ENCODE measurements at regions not wholly inside any gene's neighbourhood (a gene's known extent, or its start where the extent isn't known, plus 50 kb on each side); places are given as distances from the start of the nearest gene placed in this dataset.

DNA sequence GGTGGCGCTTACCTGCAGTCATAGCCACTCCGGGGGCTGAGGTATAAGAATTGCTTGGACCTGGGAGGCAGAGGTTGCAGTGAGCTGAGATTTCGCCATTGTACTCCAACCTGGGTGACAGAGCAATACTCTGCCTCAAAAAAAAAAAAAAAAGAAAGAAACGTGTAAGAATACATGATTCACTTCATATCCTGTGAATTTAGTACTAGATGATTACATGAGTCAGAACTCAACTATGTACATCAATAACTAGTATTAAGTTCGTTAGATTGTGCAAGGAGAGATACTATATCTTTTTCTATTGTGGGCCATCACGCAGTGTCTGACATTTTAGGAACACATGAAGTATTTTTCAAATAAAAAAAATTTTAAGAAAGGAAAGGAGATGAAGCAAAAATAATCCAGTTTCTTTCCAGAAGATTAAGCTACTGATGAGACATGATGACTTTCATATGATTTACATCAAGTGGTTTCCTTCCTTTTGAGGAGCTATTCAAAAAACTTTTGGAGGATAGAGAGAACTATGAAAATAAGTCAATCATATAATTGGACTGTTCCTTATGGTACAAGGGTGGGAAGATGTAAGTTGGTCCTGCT, 64.7 kb upstream of the EXOC1L start:
- no peak overlapping the region for H2AFZ ChIP-seq (ENCODE audit: insufficient read depth, low read depth, low read length, poor library complexity, severe bottlenecking)
- WGBS (ENCODE audit: insufficient coverage): no CpG with 5 or more reads among the region's 6 CpGs

DNA sequence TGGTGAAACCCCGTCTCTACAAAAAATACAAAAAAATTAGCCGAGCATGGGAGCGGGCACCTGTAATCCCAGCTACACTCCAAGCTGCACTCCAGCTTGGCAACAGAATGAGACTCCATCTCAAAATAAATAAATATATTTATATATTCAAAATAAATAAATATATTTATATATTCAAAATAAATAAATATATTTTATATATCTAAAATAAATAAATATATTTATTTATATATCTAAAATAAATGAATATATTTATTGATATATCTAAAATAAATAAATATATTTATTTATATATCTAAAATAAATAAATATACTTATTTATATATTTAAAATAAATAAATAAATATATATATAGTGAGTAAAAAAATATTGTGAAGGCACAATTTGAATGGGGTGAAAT, 63.4 kb upstream of the EXOC1L start:
- H3K4me3 Mint-ChIP-seq: no peak overlapping the region
- Histone ChIP-seq H3K9me3 (replicated peaks in 1 of 2; ENCODE audit: control insufficient read depth in 1 of 2, insufficient read depth in 1 of 2, low read length in 2 of 2) (no peaks in the 10 kb centered on the region), H3K27ac (ENCODE audit: low read depth in 1 of 2, low read length in 2 of 2) (no peak overlapping the region), H2AFZ (ENCODE audit: insufficient read depth, low read depth, low read length, poor library complexity, severe bottlenecking) (no peak overlapping the region), H3K9ac (ENCODE audit: insufficient read depth, low read length, poor library complexity, severe bottlenecking) (no peak overlapping the region), H3K79me2 (ENCODE audit: insufficient read depth, low read length) (no peaks in the 10 kb centered on the region), H3K4me3 (replicated peaks in 1 of 3; ENCODE audit: low read depth in 2 of 3, low read length in 3 of 3) (no peak overlapping the region), H3K4me1 (ENCODE audit: control insufficient read depth in 1 of 2, insufficient read depth in 2 of 2, low read length in 2 of 2) (no peaks in the 10 kb centered on the region), H3K36me3 (replicated peaks in 1 of 2; ENCODE audit: control insufficient read depth in 1 of 2, insufficient read depth in 2 of 2, low read length in 2 of 2) (no peaks in the 10 kb centered on the region), H4K20me1 (ENCODE audit: insufficient read depth, low read length) (no peaks in the 10 kb centered on the region), H3K4me2 (replicated peaks; ENCODE audit: extremely low read depth, low read length, poor library complexity, severe bottlenecking) (no peak overlapping the region), H3K27me3 (ENCODE audit: control insufficient read depth in 2 of 2, insufficient read depth in 2 of 2, low read length in 2 of 2) (no peaks in the 10 kb centered on the region)
- no peaks in the 10 kb centered on the region for H3K36me3 Mint-ChIP-seq
- TF ChIP-seq, protein P1, sequence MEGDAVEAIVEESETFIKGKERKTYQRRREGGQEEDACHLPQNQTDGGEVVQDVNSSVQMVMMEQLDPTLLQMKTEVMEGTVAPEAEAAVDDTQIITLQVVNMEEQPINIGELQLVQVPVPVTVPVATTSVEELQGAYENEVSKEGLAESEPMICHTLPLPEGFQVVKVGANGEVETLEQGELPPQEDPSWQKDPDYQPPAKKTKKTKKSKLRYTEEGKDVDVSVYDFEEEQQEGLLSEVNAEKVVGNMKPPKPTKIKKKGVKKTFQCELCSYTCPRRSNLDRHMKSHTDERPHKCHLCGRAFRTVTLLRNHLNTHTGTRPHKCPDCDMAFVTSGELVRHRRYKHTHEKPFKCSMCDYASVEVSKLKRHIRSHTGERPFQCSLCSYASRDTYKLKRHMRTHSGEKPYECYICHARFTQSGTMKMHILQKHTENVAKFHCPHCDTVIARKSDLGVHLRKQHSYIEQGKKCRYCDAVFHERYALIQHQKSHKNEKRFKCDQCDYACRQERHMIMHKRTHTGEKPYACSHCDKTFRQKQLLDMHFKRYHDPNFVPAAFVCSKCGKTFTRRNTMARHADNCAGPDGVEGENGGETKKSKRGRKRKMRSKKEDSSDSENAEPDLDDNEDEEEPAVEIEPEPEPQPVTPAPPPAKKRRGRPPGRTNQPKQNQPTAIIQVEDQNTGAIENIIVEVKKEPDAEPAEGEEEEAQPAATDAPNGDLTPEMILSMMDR (IDR thresholded peaks at IDR 0.05): no peak
- H3K27ac Mint-ChIP-seq: no peak overlapping the region
- peaks cover 0 to 2% (median 0%) of the 10 kb centered on the region in 7 donors for H3K9me3 Mint-ChIP-seq
- intact Hi-C loops (cut with micrococcal nuclease): no loop called here
- H3K27me3 Mint-ChIP-seq (ENCODE audit: low read depth in 3 of 3): no peaks in the 10 kb centered on the region
- no peaks in the 10 kb centered on the region for H3K4me1 Mint-ChIP-seq
- WGBS (ENCODE audit: insufficient coverage): no CpG with 5 or more reads among the region's 3 CpGs
- DNase-seq: no peak

More for the DNA sequence above, 64.7 kb upstream of the EXOC1L start:
- Histone ChIP-seq H3K27me3 (ENCODE audit: control insufficient read depth in 2 of 2, insufficient read depth in 2 of 2, low read length in 2 of 2) (no peaks in the 10 kb centered on the region), H3K4me3 (replicated peaks in 1 of 3; ENCODE audit: low read depth in 2 of 3, low read length in 3 of 3) (no peak overlapping the region), H3K36me3 (replicated peaks in 1 of 2; ENCODE audit: control insufficient read depth in 1 of 2, insufficient read depth in 2 of 2, low read length in 2 of 2) (no peaks in the 10 kb centered on the region), H4K20me1 (ENCODE audit: insufficient read depth, low read length) (no peaks in the 10 kb centered on the region), H3K4me2 (replicated peaks; ENCODE audit: extremely low read depth, low read length, poor library complexity, severe bottlenecking) (no peak overlapping the region), H3K79me2 (ENCODE audit: insufficient read depth, low read length) (no peaks in the 10 kb centered on the region), H3K9ac (ENCODE audit: insufficient read depth, low read length, poor library complexity, severe bottlenecking) (no peak overlapping the region), H3K4me1 (ENCODE audit: control insufficient read depth in 1 of 2, insufficient read depth in 2 of 2, low read length in 2 of 2) (no peaks in the 10 kb centered on the region), H3K27ac (ENCODE audit: low read depth in 1 of 2, low read length in 2 of 2) (no peak overlapping the region), H3K9me3 (replicated peaks in 1 of 2; ENCODE audit: control insufficient read depth in 1 of 2, insufficient read depth in 1 of 2, low read length in 2 of 2) (no peaks in the 10 kb centered on the region)
- H3K4me3 Mint-ChIP-seq: no peak overlapping the region
- peaks cover 0 to 2% (median 1%) of the 10 kb centered on the region in 3 donors for H3K27me3 Mint-ChIP-seq (ENCODE audit: low read depth in 3 of 3)
- no peak overlapping the region for H3K27ac Mint-ChIP-seq
- intact Hi-C loops (cut with micrococcal nuclease): no loop called here
- no peaks in the 10 kb centered on the region for H3K4me1 Mint-ChIP-seq
- DNase-seq: no peak
- H3K9me3 Mint-ChIP-seq: peaks cover 0 to 3% (median 0%) of the 10 kb centered on the region in 7 donors
- no peaks in the 10 kb centered on the region for H3K36me3 Mint-ChIP-seq
- TF ChIP-seq, protein P1 (IDR thresholded peaks at IDR 0.05): no peak

All from CD14-positive monocyte (primary cell).